Loucy (cell line): ENCODE measurements at regions not wholly inside any gene's neighbourhood (a gene's known extent, or its start where the extent isn't known, plus 50 kb on each side); places are given as distances from the start of the nearest gene placed in this dataset.

ENCODE experiments used
- H2AFZ ChIP-seq: fragments of 200-600 bp; sonication (generic); 2 replicates; pipeline ENCODE4 v1.6.0; 2016; ENCODE audit warnings: antibody characterized with exemption, mild to moderate bottlenecking, low read length, moderate library complexity
- H3F3A ChIP-seq: fragments of 200-600 bp; 2 replicates; pipeline ENCODE4 v1.6.0; 2016; ENCODE audit warnings: antibody characterized with exemption, low read depth, mild to moderate bottlenecking
- H3K27me3 ChIP-seq: fragments of 200-600 bp; sonication (generic); 2 replicates; pipeline ENCODE4 v1.6.1; 2014; ENCODE audit warnings: low read length, mild to moderate bottlenecking; ENCODE audit not compliant: insufficient read depth, poor library complexity, severe bottlenecking
- H3K36me3 ChIP-seq: fragments of 200-600 bp; sonication (generic); 2 replicates; pipeline ENCODE4 v1.6.1; 2016; ENCODE audit warnings: low read length; ENCODE audit not compliant: insufficient read depth
- H3K4me1 ChIP-seq: fragments of 200-600 bp; sonication (generic); 2 replicates; pipeline ENCODE4 v1.5.1; 2014; ENCODE audit warnings: low read length, mild to moderate bottlenecking; ENCODE audit not compliant: insufficient read depth, poor library complexity, severe bottlenecking
- H3K4me2 ChIP-seq: fragments of 200-600 bp; sonication (generic); 2 replicates; pipeline ENCODE4 v1.6.0; 2014; ENCODE audit warnings: antibody characterized with exemption, low read length, low read depth, mild to moderate bottlenecking; ENCODE audit not compliant: poor library complexity, severe bottlenecking
- H3K4me3 ChIP-seq: fragments of 200-600 bp; sonication (generic); 2 replicates; pipeline ENCODE4 v1.5.1; 2014; ENCODE audit warnings: low read length, mild to moderate bottlenecking, mixed read lengths; ENCODE audit not compliant: poor library complexity, severe bottlenecking
- H3K79me2 ChIP-seq: fragments of 200-600 bp; sonication (generic); 2 replicates; pipeline ENCODE4 v1.6.1; 2014; ENCODE audit warnings: low read length; ENCODE audit not compliant: insufficient read depth
- H3K9ac ChIP-seq: fragments of 200-600 bp; sonication (generic); 2 replicates; pipeline ENCODE4 v1.6.0; 2014; ENCODE audit warnings: mild to moderate bottlenecking, low read depth, low read length, moderate library complexity; ENCODE audit not compliant: poor library complexity, severe bottlenecking
- H3K9me2 ChIP-seq: fragments of 200-600 bp; sonication (generic); replicated peaks from 2 replicates; pipeline ENCODE4 v1.6.1; 2016; ENCODE audit warnings: low read depth, low read length, mixed read lengths
- H3K9me3 ChIP-seq: fragments of 200-600 bp; sonication (generic); 2 replicates; pipeline ENCODE4 v1.6.1; 2014; ENCODE audit warnings: mild to moderate bottlenecking, antibody characterized with exemption, low read length, low read depth; ENCODE audit not compliant: insufficient read depth
- H4K20me1 ChIP-seq: fragments of 200-600 bp; sonication (generic); 2 replicates; pipeline ENCODE4 v1.6.0; 2014; ENCODE audit warnings: antibody characterized with exemption, low read length, mild to moderate bottlenecking; ENCODE audit not compliant: insufficient read depth, poor library complexity, severe bottlenecking
- EZH2phosphoT487 ChIP-seq: fragments of 200-600 bp; IDR thresholded peaks from 2 replicates; pipeline ENCODE4 v1.6.1; 2018; ENCODE audit warnings: antibody characterized with exemption, mild to moderate bottlenecking, moderate library complexity, borderline replicate concordance
- TF ChIP-seq, protein P1 (sequence below): fragments of 200-600 bp; sonication (generic); conservative IDR thresholded peaks from 2 replicates; pipeline ENCODE4 v1.5.1; 2014; ENCODE audit warnings: mild to moderate bottlenecking, antibody characterized with exemption, low read length

GRCh38 chr12:70154960-70155589 lies 88.2 kb upstream of the CNOT2 start:
- H3K27me3 ChIP-seq = no peaks in the 10 kb centered on the region
- H3K4me2 ChIP-seq = no peak overlapping the region
- no peak overlapping the region for H3K4me3 ChIP-seq
- no peak overlapping the region for H3K9ac ChIP-seq
- no peak for TF ChIP-seq EZH2phosphoT487
- no peaks in the 10 kb centered on the region for H3K79me2 ChIP-seq
- no peaks in the 10 kb centered on the region for H3F3A ChIP-seq
- no peaks in the 10 kb centered on the region for H3K9me2 ChIP-seq
- no peaks in the 10 kb centered on the region for H4K20me1 ChIP-seq
- H3K4me1 ChIP-seq = no peaks in the 10 kb centered on the region
- H3K9me3 ChIP-seq = peaks cover 47% of the 10 kb centered on the region
- H3K36me3 ChIP-seq = no peaks in the 10 kb centered on the region
- H2AFZ ChIP-seq = no peak overlapping the region

DNA sequence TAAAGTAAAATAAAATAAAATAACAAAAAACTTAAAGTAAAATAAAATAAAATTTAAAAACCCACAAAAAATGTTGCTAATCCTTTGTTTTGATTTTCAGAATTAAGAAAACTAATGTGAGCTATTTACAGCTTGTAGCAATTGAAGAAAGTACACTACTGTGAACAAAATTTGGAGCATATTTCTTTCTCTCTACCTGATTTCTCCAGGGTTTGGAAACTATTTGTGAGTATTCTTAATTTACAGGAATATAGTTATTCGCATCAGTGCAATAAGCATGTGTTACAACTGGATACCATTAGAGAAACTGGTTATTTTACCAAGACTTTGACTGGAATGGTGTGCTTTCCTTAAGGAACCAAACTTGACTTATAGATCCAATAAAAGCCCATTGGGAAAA lies 86.1 kb upstream of the CNOT2 start:
- TF ChIP-seq, protein P1, sequence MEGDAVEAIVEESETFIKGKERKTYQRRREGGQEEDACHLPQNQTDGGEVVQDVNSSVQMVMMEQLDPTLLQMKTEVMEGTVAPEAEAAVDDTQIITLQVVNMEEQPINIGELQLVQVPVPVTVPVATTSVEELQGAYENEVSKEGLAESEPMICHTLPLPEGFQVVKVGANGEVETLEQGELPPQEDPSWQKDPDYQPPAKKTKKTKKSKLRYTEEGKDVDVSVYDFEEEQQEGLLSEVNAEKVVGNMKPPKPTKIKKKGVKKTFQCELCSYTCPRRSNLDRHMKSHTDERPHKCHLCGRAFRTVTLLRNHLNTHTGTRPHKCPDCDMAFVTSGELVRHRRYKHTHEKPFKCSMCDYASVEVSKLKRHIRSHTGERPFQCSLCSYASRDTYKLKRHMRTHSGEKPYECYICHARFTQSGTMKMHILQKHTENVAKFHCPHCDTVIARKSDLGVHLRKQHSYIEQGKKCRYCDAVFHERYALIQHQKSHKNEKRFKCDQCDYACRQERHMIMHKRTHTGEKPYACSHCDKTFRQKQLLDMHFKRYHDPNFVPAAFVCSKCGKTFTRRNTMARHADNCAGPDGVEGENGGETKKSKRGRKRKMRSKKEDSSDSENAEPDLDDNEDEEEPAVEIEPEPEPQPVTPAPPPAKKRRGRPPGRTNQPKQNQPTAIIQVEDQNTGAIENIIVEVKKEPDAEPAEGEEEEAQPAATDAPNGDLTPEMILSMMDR = no peak
- TF ChIP-seq EZH2phosphoT487 = no peak

DNA sequence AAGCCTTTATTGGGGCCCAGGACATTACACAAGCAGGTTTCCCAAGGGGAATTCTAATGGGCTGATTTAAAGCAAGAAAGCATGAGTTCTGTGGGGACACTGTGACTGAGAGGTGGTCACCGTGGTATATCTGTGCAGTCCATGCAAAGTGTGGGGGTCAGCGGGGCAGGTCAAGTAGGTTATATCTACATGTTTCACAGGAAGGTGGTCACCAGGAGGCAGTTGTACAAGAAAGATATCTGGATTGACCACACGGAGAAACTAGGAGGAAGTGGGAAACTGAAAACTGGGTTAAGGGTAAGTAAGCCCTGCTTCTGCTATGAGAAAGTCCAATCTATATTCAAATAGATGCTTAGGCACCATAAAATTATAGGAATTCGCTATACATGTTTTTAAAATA lies 77.8 kb upstream of the CNOT2 start:
- H3K79me2 ChIP-seq = no peaks in the 10 kb centered on the region
- no peaks in the 10 kb centered on the region for H3F3A ChIP-seq
- no peak overlapping the region for H2AFZ ChIP-seq
- no peak overlapping the region for H3K4me2 ChIP-seq
- peaks cover 6% of the 10 kb centered on the region for H3K4me1 ChIP-seq
- H4K20me1 ChIP-seq = no peaks in the 10 kb centered on the region
- no peak overlapping the region for H3K9ac ChIP-seq
- TF ChIP-seq, protein P1 = no peak
- TF ChIP-seq EZH2phosphoT487 = no peak
- H3K9me2 ChIP-seq = no peaks in the 10 kb centered on the region
- H3K9me3 ChIP-seq = peaks cover 5% of the 10 kb centered on the region; the same call in 1 of the 2 replicates
- no peaks in the 10 kb centered on the region for H3K36me3 ChIP-seq
- no peaks in the 10 kb centered on the region for H3K27me3 ChIP-seq
- H3K4me3 ChIP-seq = no peak overlapping the region

More for the DNA sequence above, 86.1 kb upstream of the CNOT2 start:
- H3K36me3 ChIP-seq = no peaks in the 10 kb centered on the region
- H3K27me3 ChIP-seq = no peaks in the 10 kb centered on the region
- H2AFZ ChIP-seq = no peak overlapping the region
- no peaks in the 10 kb centered on the region for H3K4me1 ChIP-seq
- no peak overlapping the region for H3K4me3 ChIP-seq
- no peaks in the 10 kb centered on the region for H3K79me2 ChIP-seq
- peaks cover 50% of the 10 kb centered on the region for H3K9me3 ChIP-seq
- no peaks in the 10 kb centered on the region for H3K9me2 ChIP-seq
- no peak overlapping the region for H3K4me2 ChIP-seq
- no peaks in the 10 kb centered on the region for H3F3A ChIP-seq
- no peak overlapping the region for H3K9ac ChIP-seq
- no peaks in the 10 kb centered on the region for H4K20me1 ChIP-seq

DNA sequence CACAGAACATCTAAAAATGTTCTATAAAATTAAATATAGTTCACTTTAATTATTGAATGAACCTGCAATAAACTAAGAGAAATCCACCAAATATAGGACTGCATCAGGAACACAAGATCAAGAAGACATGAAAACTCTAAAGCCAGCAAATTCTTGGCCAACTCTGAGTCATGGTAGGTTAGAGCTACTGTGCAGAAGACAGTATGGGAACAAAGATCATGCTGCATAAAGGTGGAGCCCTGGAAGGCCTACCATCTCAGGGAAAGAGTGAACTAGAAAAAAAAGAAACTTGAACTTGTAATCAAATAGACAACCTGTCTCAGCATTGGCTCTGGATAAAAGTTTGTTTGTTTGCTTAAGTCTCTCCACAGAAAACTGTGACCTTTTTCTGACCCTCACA lies 66.9 kb upstream of the CNOT2 start:
- Histone ChIP-seq H3K79me2 (no peaks in the 10 kb centered on the region), H3K4me2 (no peak overlapping the region), H3K9me2 (no peaks in the 10 kb centered on the region), H3K27me3 (no peaks in the 10 kb centered on the region), H2AFZ (no peak overlapping the region), H3K36me3 (no peaks in the 10 kb centered on the region), H3K4me3 (no peak overlapping the region), H3K4me1 (no peaks in the 10 kb centered on the region), H3K9me3 (peaks cover 5% of the 10 kb centered on the region; the same call in 1 of the 2 replicates), H4K20me1 (no peaks in the 10 kb centered on the region), H3F3A (no peaks in the 10 kb centered on the region), H3K9ac (no peak overlapping the region)
- TF ChIP-seq, protein P1 = no peak
- TF ChIP-seq EZH2phosphoT487 = no peak
